Esophagus muscularis mucosa (tissue), 3 donors: ENCODE measurements at regions not wholly inside any gene's neighbourhood (a gene's known extent, or its start where the extent isn't known, plus 50 kb on each side); places are given as distances from the start of the nearest gene placed in this dataset.

Experiments used
- POLR2A ChIP-seq: fragments of 450-650 bp; IDR thresholded peaks from one replicate; pipeline ENCODE4 v1.6.1; 2017; ENCODE audit warnings: antibody characterized with exemption, moderate library complexity, mild to moderate bottlenecking, low read depth
- POLR2AphosphoS5 ChIP-seq, 2 donors: sonication (generic); formaldehyde crosslinking; IDR thresholded peaks; one replicate each; pipeline ENCODE4 v1.6.1; 2017; ENCODE audit warnings: antibody characterized with exemption in 2 of 2
- TF ChIP-seq, protein P1 (sequence below), 3 experiments: fragments of 200-600 bp in 2 of 3; fragments of 450-650 bp in 1 of 3; sonication (generic) in 2 of 3; IDR thresholded peaks; one replicate each; pipeline ENCODE4 v1.5.1; 2017 to 2019; ENCODE audit warnings: antibody characterized with exemption in 3 of 3, mild to moderate bottlenecking in 2 of 3, moderate library complexity in 1 of 3

DNA sequence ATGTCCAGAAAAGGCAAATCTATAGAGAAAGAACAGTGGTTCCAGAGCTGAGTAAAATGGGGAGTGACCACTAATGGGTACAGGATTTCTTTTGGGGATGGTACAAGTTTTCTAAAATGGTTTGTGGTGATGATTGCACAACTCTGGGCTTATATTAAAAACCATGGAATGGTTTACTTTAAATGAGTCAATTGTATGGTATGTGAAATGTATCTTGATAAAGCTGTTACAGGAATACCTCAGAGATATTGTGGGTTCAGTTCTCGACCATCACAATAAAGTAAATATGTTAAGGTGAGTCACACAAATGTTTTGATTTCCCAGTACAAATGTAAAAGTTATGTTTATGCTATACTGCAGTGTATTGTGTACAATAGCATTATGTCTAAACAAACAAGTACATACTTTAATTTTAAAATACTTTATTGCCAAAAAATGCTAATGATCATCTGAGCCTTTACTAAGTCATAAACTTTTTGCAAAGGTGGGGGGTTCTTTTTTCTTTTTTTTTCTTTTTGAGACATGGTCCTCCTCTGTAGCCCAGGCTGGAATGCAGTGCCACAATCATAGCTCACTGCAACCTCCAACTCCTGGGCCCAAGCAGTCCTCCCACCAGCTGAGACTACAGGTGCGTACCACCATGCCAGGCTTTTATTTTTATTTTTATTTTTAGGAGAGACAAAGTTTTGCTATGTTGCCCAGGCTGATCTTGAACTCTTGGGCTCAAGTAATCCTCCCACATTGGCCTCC, 65.9 kb downstream of the SHOC1 start:
- no peak for TF ChIP-seq POLR2A
- TF ChIP-seq POLR2AphosphoS5 (IDR thresholded peaks at IDR 0.05) = no peak
- TF ChIP-seq, protein P1, sequence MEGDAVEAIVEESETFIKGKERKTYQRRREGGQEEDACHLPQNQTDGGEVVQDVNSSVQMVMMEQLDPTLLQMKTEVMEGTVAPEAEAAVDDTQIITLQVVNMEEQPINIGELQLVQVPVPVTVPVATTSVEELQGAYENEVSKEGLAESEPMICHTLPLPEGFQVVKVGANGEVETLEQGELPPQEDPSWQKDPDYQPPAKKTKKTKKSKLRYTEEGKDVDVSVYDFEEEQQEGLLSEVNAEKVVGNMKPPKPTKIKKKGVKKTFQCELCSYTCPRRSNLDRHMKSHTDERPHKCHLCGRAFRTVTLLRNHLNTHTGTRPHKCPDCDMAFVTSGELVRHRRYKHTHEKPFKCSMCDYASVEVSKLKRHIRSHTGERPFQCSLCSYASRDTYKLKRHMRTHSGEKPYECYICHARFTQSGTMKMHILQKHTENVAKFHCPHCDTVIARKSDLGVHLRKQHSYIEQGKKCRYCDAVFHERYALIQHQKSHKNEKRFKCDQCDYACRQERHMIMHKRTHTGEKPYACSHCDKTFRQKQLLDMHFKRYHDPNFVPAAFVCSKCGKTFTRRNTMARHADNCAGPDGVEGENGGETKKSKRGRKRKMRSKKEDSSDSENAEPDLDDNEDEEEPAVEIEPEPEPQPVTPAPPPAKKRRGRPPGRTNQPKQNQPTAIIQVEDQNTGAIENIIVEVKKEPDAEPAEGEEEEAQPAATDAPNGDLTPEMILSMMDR (IDR thresholded peaks at IDR 0.05) = no peak
